ENCODE measurements at regions not wholly inside any gene's neighbourhood (a gene's known extent, or its start where the extent isn't known, plus 50 kb on each side); places are given as distances from the start of the nearest gene placed in this dataset.
A peak's percentile ranks its signal among the peaks of the same experiment; 100 is the strongest.
"Not testable (repeated sequence)": the region's sequence is repeated elsewhere in the genome, so short reads cannot be mapped to it uniquely, and the experiment has no call there.

DNA sequence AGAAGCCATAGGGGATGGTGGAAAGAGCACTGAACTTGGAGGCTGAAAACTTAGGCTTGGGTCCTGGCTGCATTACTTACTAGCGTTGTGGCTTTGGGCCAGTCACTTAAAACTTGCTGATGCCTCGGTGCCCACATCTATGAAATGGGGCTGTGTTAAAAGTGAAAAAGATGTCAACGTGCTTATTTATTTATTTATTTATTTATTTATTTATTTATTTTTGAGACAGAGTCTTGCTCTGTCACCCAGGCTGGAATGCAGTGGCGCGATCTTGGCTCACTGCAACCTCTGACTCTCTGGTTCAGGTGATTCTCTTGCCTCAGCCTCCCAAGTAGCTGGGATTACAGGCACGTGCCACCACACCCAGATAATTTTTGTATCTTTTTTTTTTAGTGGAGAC, 94.3 kb downstream of the MRM1 start:
- not testable (repeated sequence) for DNase-seq

DNA sequence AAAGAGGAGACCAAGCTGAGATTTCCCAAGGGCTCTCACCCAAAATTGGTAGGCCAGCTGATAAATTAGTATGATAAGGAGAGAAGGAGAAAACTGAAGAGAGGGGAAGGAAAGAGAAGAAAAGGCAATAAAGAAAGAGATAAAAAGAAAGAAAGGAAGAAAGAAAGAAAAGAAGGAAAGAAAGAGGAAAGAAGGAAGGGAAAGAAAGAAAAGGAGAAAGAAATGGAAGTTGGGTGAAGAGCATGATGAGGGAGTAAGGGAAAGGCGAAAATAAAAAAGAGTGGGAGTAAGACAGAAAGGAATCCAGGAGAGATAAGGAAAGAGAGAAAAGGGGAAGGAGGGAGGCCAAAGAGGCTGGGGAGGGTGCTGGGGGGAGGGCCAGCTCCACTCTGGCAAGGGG, 95.4 kb downstream of the MRM1 start:
- no peak for DNase-seq

DNA sequence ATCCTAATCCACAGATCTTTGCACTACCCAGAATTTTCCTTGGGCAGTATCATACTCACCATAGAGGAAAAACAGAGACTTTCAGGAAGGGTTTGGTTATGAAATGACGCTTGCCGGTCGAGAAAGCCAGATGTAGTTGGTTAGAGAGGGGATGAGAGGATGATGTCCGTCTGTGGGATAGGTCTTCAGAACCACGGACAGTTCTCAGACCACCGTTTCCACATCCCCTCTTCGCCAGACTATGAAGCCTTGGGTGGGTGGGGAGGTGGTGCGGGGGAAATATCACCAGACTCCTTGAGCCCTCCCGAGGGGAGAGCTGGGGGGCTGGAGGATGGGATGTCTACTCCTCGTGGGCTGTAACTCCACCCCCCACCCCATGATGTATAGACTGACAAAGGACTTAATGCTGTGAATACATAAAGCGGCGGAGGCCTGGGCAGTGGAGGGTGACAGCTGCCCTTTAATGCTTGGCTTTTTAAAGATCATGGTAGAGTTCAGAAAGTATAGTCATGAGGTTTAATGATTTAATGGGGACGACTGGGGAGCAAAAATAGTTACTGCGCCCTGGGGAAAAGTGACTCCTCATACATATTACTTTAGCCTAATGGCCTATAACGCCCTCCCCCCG, 96.6 kb downstream of the MRM1 start:
- no peak for DNase-seq

DNA sequence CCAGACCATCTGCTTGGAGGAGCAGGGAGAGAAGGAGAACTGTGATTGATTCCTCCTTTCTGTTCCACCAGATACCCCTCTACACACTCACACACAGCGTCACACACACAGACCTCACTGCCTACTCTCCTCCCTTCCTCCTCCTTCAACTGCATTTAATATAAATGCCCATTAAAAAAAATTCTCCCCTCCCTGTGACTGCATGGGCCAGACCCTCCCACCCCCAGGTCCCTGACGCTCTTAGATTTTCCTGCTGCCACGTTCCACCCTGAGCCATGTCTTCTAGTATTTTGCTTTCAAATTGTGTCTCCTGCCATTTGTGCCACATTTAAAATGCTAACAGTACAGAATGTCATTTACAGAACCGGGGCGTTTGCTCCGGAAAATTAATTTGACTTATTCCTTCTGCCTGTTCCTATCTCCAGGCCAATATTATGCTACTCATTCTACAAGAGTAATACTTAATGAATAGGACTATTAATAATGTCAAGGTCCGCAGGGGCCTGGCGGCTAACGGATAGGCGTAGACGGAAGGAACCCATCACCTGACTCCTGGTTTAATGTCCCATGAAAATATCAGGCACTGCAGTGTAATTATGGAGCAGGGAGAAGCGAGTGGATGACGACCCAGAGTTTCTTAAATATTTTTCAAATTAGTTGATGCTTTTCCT, 100.2 kb downstream of the MRM1 start:
- DNase-seq: no peak

DNA sequence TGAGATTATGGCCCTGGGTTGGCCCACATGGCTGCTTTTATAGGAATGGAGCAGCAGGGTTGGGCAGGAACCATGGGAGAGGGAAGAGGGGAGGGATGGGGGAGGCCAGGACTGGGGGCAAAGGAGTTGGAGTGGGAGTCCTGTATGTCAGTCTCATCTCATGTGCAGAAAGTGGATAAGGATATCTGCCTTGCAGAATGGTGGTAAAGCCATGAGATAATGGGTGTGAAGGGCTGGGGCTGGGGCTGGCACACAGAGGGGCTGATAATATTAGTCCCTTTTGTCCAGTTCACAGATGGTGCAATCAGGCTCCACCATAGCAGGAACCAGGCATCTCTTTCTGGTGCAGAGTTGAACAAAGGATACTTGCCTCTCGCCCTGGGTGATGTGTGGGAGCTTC, 101.3 kb downstream of the MRM1 start:
- DNase-seq: no peak

DNA sequence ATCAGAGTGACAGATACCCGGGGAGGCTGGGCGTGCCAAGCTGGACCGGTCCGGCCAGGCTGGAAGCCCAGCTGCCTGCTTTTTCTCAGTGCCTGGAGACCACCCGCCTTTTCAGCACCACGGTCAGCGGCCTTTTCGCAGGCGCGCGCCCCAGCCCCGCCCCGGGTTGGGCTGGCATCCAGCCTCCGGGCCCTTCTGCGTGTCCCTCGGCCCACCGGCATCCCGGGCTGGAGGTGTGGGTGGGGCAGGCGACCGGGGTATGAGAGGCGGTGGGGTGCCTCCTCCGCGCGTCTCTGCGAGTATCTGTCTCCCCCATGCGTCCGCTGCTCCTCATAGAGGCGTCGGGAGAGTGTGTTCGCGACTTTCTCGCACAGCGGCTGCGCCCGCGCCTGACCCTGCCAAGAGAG, 102.5 kb downstream of the MRM1 start:
- no peak for DNase-seq

DNA sequence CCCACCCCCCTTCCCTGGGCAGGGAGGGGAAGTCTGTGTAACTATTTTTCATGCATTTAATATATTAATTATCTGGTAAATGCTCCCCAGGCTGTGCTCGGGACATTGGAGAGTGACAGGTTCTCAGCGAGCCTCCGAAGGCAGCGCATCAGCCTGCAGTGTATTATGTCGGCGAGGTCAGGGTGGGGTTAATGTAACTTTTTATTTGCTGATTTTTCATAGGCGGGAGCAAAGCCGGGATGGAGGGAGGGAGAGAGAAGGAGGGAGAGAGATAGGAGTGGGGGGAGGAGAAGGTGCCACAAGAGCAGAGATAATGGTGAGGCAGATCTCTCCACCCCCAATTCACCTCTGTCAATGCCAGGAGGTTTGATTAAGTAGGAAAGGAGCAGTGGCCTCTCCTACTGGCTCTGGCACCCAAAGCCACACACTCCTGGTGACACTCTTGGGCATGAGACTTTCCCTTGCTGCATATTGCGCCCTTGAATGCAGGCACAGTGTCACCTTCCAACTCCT, 104.0 kb downstream of the MRM1 start:
- DNase-seq: no peak

DNA sequence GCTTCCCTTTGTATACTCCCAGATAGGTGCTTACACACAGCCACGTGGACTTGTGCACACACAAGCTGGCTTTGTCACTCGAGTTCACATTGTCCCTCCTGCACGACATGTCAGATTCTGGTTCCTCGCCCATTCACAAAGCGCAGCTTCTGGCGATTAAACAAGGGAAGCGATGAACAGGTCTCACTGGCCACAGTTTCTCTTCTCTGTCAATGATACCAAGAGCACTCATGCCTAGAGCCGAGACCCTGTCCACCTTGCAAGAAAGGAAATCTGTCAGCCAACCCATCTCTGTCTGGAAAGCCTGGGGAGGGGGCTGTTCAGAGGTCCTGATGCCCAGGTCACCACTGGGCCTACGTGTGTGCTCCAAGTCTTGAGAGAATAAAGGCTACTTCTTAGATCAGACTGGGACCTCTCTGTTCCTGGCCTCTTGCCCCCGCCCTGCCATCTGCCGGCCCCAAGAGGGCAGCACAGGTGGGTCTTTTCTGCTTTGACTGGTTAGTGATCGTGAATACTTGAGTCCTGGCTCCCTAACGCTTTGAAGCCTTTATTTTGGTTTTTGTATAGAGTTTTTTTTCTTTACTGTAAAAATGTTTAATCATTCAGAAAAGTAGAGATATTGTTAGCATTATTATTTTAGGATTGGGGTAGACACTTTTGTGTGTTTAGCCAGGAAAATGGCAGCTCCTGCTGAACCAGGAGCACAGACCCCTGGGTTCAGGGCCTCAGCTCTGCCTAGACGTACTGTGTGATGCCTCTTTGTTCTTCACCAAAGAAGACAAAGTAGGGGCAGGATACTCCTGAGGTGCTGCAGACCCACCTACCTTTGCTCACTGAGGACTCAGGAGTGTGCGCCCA, 104.7 kb downstream of the MRM1 start:
- DNase-seq: peak; percentile 4

DNA sequence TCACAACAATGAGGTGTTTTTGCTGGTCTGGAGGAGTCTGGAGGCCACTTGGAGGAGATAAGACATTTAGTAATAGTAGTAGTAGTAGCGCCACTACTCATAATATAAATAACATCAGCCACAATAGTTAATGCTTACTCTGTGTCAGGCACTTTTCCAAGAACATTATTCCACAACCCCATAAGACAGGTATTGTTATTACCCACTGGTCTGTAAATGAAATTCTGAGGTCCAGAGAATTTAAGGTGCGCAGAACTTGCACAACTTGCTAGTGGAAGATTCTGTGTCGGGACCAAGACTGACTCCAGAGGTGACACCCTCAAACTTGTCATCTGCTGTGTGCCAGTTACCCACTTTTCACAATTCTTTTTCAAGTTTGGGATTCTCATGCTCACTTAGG, 106.5 kb downstream of the MRM1 start:
- DNase-seq: no peak

DNA sequence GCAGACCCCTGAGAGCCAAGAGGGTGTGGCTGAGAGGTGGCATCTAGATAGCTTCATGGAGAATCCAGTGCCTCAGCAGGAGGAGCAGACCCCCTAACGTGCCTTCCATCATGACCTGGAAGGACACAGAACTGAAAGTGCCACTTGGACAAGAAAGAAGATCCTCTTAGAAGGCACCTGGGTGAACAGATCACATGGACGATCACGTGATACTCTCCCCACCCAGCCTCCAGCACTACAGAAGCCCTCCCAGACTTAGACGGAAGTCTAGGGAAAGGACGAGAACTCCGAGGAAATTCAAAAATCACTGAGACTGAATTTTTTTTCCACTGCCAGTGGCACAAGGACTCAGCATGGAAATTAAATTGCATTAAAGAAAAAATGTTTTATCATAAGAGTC, 113.4 kb downstream of the MRM1 start:
- DNase-seq: no peak

DNA sequence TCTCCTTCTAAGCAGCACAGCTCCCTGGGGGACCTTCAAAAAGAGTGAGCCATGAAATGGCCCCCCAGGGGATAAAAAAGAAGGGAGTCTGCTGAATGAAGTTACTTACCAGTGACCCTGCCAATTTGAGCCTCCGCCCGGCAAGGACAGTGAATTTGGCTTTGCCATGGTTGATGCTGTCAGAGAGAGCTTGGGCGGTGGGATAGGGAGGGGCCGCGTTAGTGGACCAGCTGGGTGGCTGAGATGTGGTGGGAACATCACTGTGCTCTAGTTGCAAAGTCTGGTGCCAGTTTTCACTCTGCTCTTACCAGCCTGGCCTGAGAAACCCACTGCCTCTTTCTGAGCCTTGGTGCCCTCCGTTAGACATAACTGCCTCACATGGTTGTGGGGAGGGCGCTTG, 114.6 kb downstream of the MRM1 start:
- no peak for DNase-seq

DNA sequence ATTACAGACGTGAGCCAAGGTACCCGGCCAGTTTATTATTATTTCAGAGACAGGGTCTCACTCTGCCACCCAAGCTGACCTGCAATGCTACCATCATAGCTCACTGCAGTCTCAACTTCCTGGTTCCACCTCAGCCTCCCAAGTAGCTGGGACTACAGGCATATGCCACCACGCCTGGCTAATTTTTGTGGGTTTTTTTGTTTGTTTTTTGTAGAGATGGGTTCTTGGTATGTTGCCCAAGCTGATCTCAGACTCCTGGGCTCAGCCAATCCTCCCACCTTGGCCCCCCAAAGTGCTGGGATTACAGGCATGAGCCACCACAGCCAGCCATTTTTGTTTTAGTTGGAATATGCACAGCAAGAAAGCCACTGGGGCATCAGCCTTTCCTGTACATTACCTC, 115.7 kb downstream of the MRM1 start:
- no peak for DNase-seq

DNA sequence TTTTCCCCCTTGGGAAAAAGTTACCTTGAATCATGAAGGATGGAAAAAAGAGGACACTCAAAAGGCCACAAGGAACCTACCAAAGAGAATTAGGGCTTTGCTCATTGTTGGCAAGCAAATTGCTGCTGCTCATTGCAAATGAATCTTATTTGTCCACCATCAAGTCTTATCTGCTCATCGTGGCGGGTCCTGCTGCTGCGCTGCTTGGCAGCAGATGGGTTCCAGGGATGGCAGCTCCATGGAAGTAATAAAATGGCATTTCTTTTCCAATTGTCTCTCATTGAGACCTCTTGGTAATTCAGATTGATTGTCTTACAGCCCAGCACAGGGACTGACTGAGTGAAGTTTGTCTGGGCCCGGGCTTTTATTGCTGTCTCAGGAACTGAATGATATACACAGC, 118.7 kb downstream of the MRM1 start:
- no peak for DNase-seq

DNA sequence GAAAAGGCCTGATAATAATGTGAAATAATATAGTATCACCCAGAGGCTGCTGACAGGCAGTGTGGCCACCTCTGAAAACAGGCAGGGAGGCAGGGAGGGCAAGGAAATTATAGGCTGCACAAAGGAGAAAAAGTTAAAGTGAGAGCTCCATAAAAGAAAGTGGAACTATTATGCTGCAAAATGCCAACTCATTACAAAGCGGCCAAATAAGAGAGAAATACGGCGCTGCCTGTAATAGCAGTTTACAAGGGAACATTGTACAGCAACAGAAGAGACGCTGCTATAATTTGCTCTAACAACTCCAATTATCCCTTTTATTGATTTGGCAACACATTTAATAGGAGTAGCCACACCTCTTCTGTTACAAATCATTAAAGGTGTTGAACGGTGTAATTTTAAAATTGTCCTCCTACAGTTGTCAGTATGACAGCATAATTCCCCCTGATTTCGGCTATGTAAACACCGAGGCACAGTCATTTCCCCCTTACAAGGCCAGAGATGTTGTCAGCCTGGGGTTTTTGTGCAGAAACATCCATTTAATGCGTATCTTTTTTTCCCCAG, 120.3 kb downstream of the MRM1 start:
- no peak for DNase-seq

DNA sequence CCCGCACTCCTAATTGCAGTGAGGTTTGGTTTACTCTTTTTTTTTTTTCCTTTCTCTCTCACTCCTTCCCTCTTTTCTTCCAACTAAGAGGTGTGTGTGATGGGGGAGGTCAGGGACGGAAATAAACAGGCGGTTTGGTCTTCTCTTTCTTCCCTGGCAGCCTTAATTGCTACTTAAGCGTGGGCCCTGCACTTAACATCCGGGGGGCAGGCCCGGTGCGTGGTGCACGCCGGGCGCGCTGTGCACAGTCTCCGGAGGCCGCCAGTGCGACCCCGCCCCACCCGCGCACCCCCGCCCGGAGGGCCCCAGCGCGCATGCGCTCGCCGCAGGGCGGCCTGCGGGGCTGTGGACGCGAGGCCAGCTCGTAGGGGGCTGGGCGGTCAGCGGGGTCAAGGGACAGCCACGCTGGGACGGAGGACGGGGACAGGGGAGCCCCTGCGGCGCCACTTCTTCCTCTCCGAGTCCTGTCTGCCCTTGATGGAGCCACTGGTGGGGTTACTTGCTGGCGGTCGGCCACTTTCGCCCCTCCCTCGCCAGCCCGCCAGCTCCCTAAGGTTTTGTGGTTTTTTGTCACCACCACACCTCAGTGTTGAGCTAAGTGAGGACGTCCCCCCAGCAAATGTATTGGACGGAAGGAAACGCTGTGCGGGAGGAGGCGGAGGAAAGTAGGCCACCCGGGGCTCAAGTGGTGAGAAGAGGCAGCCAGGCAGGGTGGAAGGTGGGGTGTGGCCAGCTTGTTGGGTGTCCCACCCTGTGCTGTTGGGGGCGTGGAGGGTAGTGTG, 120.9 kb downstream of the MRM1 start:
- DNase-seq: peak; percentile 23

DNA sequence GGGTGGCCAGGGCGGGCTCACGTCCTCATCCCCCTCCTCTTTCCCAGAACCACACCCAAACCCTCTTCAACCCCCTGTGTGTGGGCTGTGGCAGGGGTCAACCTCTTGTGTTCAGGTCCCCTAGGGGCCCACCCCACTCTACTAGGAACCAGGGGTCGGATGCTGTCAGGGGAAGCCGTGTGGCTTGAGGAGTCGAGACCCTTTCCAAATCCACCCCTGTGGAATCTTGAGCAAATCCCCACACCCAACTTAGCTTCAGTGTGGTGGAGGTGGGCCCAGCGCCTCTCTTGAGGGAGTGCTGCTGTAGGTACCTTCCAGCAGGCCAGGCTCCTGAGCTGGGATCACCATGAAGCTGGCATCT, 121.5 kb downstream of the MRM1 start:
- DNase-seq: no peak

DNA sequence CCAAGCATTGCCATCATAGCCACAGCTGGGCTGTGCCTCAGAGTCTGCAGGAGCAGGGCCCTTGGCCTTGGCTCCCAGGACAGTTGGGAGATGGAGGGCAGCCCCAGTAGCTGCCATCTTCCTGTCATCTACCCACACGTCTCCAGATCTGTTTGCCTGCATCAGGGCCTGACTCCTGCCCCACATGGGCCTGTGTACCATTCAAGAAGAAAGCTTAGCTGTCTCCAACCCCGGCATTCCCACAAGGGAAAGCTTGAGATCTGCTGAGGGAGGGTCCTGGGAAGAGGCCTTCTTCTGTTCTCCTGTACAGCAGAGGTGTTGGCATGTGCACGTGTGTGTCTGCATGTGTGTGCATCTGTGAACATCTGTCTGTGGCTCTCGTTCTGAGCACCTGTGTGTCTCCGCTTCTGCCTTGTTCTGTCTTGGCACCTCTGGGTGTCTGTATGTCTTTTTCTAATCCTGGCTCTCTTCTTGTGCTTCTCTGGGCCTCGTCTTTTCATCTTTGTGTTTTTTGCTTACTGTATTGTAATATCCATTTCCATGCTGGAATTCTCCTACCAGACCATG, 122.2 kb downstream of the MRM1 start:
- DNase-seq: no peak

DNA sequence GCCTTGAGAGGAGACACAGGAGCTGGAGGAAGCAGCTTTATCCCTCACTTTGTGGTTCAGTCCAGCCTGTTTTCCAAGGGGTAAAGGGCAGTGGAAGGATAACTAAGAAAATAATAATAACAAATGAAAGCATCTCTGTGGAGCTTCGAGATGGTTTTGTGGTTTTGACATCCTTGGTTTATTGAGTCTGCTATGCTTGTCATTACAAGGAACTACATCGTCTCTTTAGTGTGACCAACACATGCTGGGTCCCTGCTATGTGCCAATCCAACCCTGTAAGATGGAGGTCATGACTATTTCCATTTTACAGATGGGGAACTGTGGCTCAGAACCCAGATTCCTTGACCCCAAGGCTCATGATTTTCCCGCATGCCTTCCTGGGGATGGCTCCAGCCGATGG, 124.8 kb downstream of the MRM1 start:
- no peak for DNase-seq

DNA sequence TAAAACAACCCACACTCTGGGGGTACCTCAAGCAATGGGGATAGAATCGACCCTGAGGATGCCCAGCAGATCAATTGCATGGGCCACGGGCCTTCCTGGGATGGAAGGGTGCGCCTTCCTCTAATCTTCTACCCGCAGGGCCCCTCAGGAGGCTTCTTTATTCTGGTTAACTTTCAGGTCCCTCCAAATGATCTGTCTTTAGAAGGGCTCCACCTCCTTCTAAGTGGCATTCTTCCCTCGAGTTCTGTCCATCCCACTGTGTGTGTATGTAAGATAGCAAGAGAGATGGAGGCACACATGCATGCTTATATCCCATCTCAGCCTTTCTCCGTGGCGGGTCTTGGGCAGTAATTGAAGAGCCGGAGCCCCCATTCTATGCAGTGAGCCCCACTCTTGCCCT, 125.7 kb downstream of the MRM1 start:
- DNase-seq: no peak

DNA sequence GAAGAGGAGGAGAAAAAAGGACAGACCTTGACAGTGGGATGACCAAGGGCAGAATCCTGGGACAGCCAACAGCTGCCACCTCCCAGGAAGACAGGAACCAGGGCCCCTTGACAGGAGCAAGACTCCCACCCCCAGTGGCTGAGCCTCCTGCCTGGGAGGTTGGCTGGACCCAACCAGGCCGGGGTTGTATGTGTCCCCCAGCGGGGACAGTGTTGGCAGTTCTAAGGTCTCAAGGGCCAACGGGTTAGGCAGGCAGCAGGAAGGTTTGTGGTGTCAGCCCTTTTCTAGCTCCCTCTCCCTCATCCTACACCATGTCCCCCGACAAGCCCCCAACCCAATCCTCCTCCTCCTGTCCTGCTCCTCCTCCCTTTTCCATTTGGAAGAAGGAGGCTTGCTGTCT, 126.2 kb downstream of the MRM1 start:
- DNase-seq: no peak

DNA sequence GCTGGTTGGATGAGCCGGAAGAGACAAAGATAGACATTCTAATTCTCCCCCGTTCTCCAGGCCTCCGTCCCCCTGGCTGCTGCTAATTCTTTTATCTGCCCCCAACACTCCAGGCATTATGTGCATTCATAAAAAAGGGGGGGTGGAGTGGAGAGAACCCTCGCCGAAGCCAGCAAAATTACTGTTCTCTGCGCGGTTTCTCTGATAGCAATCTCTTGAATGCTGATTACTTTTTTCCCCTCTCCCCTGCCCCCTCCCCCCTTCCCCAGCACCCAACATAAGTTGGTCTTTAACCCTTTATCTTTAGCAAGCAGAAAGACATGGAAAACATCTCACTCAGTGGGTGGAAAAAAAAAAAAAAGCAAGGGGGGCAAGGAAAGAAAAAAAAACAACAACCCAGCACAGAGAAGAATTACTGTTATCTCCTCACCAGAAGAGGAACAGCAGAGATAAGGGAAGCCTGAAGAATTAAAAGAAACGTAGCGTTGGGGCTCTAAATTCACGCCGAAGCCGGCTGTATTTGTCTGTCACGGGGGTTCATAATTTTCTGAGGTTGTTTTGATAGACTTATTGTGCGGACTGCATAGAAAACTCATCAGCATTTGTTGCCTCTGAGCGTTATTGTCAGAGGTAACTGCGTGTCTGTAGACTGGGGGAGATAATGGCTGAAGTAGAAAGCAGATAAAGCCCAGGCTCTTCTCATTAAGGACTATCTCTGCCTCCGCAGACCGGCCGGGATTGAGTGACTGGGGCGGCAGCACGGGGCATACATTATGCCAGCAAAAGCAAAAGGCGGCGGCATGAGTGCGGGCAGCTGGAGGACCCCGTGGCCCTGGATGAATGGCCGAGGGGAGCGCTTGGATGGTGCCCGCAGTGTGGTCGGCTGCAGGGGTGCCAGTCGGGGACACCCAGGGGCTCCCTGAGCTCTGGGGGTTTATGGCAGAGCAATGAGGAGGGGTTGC, 126.9 kb downstream of the MRM1 start:
- DNase-seq: no peak

Data from SHP77 treated with DMSO at 0.1 percent for 48 hours (cell line).